H1 (cell line): ENCODE measurements at regions not wholly inside any gene's neighbourhood (a gene's known extent, or its start where the extent isn't known, plus 50 kb on each side); places are given as distances from the start of the nearest gene placed in this dataset.

ENCODE experiments used
- ASH2L ChIP-seq: fragments of 200-600, 300-600 bp; sonication (generic); IDR thresholded peaks from one replicate; pipeline ENCODE4 v1.7.1; 2017; ENCODE audit warnings: low read length
- CBX5 ChIP-seq: fragments of 300-800, 300-1000 bp; sonication (generic); IDR thresholded peaks from 2 replicates; pipeline ENCODE4 v1.7.1; 2016; ENCODE audit warnings: antibody characterized with exemption, low read length, low read depth
- NRF1 ChIP-seq: IDR thresholded peaks from 2 replicates; pipeline ENCODE4 v1.6.1; 2011; ENCODE audit warnings: mild to moderate bottlenecking, low read depth, low read length, improper control_type of control experiment
- RFX5 ChIP-seq: IDR thresholded peaks from 2 replicates; pipeline ENCODE4 v1.6.1; 2011; ENCODE audit warnings: low read depth, low read length, improper control_type of control experiment, borderline replicate concordance
- SAP30 ChIP-seq: fragments of 300-600 bp; sonication (generic); IDR thresholded peaks from 2 replicates; pipeline ENCODE4 v1.7.1; 2012; ENCODE audit warnings: low read length, moderate library complexity, mild to moderate bottlenecking, inconsistent platforms; ENCODE audit not compliant: insufficient read depth, insufficient replicate concordance
- TAF7 ChIP-seq: optimal IDR thresholded peaks from 2 replicates; pipeline ENCODE3; 2011; ENCODE audit warnings: low read depth, mild to moderate bottlenecking, inconsistent platforms, low read length, moderate library complexity, borderline replicate concordance

DNA sequence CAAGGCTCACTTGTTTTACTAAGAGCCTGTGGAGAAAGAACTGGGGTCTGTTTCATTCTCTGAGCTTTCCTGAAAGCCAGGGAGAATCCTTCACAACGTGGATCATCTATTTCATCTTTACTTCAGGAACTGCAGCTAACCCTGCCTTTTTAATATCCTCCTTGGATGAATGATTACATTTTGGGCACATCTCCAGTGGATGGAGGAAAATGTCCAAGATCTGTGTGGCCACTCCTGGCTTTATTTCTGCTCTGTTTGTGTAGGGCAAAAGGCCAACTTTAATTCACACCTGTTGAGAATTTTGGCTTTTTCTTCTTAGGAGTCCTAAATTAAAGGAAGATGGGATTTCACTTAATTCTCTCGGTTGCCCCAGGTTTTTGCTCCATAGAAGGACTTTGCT is 69.5 kb upstream of the CACNA1E start (continued):
- TF ChIP-seq SAP30 = no peak
- no peak for TF ChIP-seq RFX5
- TF ChIP-seq CBX5 = no peak
- no peak for TF ChIP-seq TAF7
- TF ChIP-seq NRF1 = no peak
- no peak for TF ChIP-seq ASH2L
